ENCODE measurements at regions not wholly inside any gene's neighbourhood (a gene's known extent, or its start where the extent isn't known, plus 50 kb on each side); places are given as distances from the start of the nearest gene placed in this dataset.

GRCh38 chr9:32289756-32290155 lies 94.7 kb upstream of the ACO1 start:
- no peak for TF ChIP-seq CTCF (conservative IDR thresholded peaks at IDR 0.05)
- no peak overlapping the region for H3K9ac ChIP-seq (ENCODE audit: extremely low read depth, insufficient read length, low read length)
- no peaks in the 10 kb centered on the region for H4K20me1 ChIP-seq (ENCODE audit: control insufficient read depth, insufficient read depth, insufficient read length)
- H3K18ac ChIP-seq (ENCODE audit: insufficient read length, low read depth, low read length), result no peak overlapping the region
- no peaks in the 10 kb centered on the region for H3K4me1 ChIP-seq (ENCODE audit: insufficient read depth, low read length)
- no peak overlapping the region for H4K8ac ChIP-seq (replicated peaks; ENCODE audit: insufficient read length, low read depth, low read length)
- H3K27ac ChIP-seq (ENCODE audit: insufficient read length, low read depth, low read length), result no peak overlapping the region
- H3K4me3 Mint-ChIP-seq, result no peak overlapping the region
- no peak overlapping the region for H3K4me2 ChIP-seq (ENCODE audit: insufficient read depth, insufficient read length, low read length)
- no peak overlapping the region for H3K56ac ChIP-seq (ENCODE audit: insufficient read length, low read depth, low read length)
- no peak overlapping the region for H3K4ac ChIP-seq (ENCODE audit: low read depth, low read length)
- no peaks in the 10 kb centered on the region for H3K9me3 ChIP-seq (ENCODE audit: control insufficient read depth, low read depth, low read length)
- peaks cover 10 to 24% of the 10 kb centered on the region in 2 experiments for H3K9me3 Mint-ChIP-seq
- peaks cover 0 to 18% (median 15%) of the 10 kb centered on the region in 3 experiments; a peak in 5 of 7 replicates for H3K36me3 Mint-ChIP-seq (ENCODE audit: insufficient read depth in 1 of 3, low read depth in 3 of 3)
- H4K91ac ChIP-seq (ENCODE audit: insufficient read length, low read depth, low read length), result no peak overlapping the region
- no peak overlapping the region for H2BK120ac ChIP-seq (ENCODE audit: low read depth, low read length, poor library complexity, severe bottlenecking)
- no peaks in the 10 kb centered on the region for H3K4me1 Mint-ChIP-seq
- H3K23me2 ChIP-seq (ENCODE audit: insufficient read length, low read depth, low read length, poor library complexity, severe bottlenecking), result no peaks in the 10 kb centered on the region
- DNase-seq, result no peak
- no CpG with 5 or more reads among the region's 3 CpGs for WGBS (ENCODE audit: extremely low coverage, insufficient read length, low lambda C conversion rate)
- no peak overlapping the region for H3K27ac Mint-ChIP-seq
- H2BK5ac ChIP-seq (ENCODE audit: insufficient read length, low read length), result no peak overlapping the region
- H2BK15ac ChIP-seq (ENCODE audit: low read depth, low read length), result no peak overlapping the region
- no peak overlapping the region for H2AK5ac ChIP-seq (ENCODE audit: insufficient read length, low read length)
- H3K27me3 ChIP-seq (ENCODE audit: insufficient read depth, low read length), result no peaks in the 10 kb centered on the region
- H3T11ph ChIP-seq (ENCODE audit: low read length), result no peak overlapping the region
- no peaks in the 10 kb centered on the region; the same call in 1 of the 2 replicates for H3K27me3 Mint-ChIP-seq (ENCODE audit: low read depth)
- no peak overlapping the region for H2BK20ac ChIP-seq (ENCODE audit: low read depth, low read length, poor library complexity, severe bottlenecking)
- H2AFZ ChIP-seq (ENCODE audit: low read length), result no peak overlapping the region
- no peaks in the 10 kb centered on the region for H3K79me1 ChIP-seq (ENCODE audit: insufficient read depth, low read depth, low read length, poor library complexity, severe bottlenecking)
- H3K14ac ChIP-seq (ENCODE audit: insufficient read depth, low read length), result no peak overlapping the region
- H3K79me2 ChIP-seq (ENCODE audit: insufficient read depth, low read length), result no peaks in the 10 kb centered on the region
- no peak overlapping the region for H2BK12ac ChIP-seq (ENCODE audit: insufficient read length, low read depth, low read length)
- H3K23ac ChIP-seq (ENCODE audit: insufficient read length, low read depth, low read length), result no peak overlapping the region
- H4K5ac ChIP-seq (ENCODE audit: insufficient read length, low read depth, low read length), result no peak overlapping the region

Measured in H9 (cell line).